ENCODE measurements at regions not wholly inside any gene's neighbourhood (a gene's known extent, or its start where the extent isn't known, plus 50 kb on each side); places are given as distances from the start of the nearest gene placed in this dataset.

DNA sequence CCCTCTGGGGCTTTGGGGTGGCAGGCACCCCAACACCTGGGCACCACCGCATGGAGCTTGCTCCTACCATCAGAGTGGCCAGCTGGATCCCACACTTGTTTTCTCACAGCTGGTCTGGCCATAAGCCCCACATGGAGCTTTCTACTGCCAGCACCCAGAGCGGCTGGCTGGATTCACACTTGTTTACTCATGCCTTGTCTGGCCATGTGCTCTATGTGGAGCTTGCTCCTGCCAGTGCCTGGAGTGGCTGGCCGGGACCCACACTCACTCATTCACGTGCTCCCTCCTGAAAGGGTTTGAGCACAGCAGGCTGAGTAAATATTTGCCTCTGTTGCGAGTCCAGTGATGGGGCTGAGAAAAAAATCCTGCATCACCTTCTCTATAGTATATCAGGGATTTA, 487.0 kb downstream of the CD109 start:
- in situ Hi-C loops (cut with HindIII; ENCODE audit: extremely low pct_ligation_motif_present, low pct_unique_long_range_greater_than_20kb), result no loop called here
- Histone ChIP-seq H3K4me1 (ENCODE audit: insufficient read depth, low read length) (0 out of 2 replicates have a peak, but pooled peaks cover 11% of the 10 kb centered on the region), H4K20me1 (ENCODE audit: insufficient read depth, low read length) (no peaks in the 10 kb centered on the region), H3K9ac (ENCODE audit: insufficient read depth, low read depth, low read length) (no peak overlapping the region), H3K4me3 (replicated peaks in 1 of 3; ENCODE audit: insufficient read depth in 1 of 3, low read depth in 2 of 3, low read length in 3 of 3) (no peak overlapping the region), H3K27ac (ENCODE audit: extremely low read length, insufficient read depth, low read length) (no peak overlapping the region), H3K27me3 (ENCODE audit: control insufficient read depth in 1 of 2, insufficient read depth in 2 of 2, low read length in 2 of 2) (no peaks in the 10 kb centered on the region), H3K9me3 (ENCODE audit: low read length) (no peaks in the 10 kb centered on the region), H3K36me3 (replicated peaks in 1 of 2; ENCODE audit: control insufficient read depth in 1 of 2, insufficient read depth in 2 of 2, low read length in 2 of 2) (no peaks in the 10 kb centered on the region), H3K79me2 (ENCODE audit: insufficient read depth, low read length) (no peaks in the 10 kb centered on the region), H3K4me2 (ENCODE audit: low read depth, low read length) (no peak overlapping the region), H2AFZ (ENCODE audit: low read length) (no peak overlapping the region)
- WGBS (ENCODE audit: low lambda C conversion rate), result 0% methylated on average over 4 of the region's 5 CpGs
- ChIA-PET POLR2A (no interaction called here), CTCF (ENCODE audit: low intra/inter-chr PET ratio, low total read pairs) (no interaction called here)
- intact Hi-C loops (cut with micrococcal nuclease; ENCODE audit: unreplicated experiment), result no loop called here
- BruUV-seq (replicated peaks), result no TSS peak
- peak; percentile 31 for DNase-seq (ENCODE audit: low spot score)
- FAIRE-seq, result no peak
- ATAC-seq, result peak; percentile 91
- TF ChIP-seq ZNF441 (CRISPR knock-in tag; IDR thresholded peaks at IDR 0.05; ENCODE audit: borderline replicate concordance), result no peak
- 0 out of 2 replicates have a peak, but pooled peaks have one; percentile 19 for TF ChIP-seq ZNF263 (CRISPR knock-in tag; IDR thresholded peaks at IDR 0.05)
- no peak for TF ChIP-seq SMYD3 (CRISPR knock-in tag; IDR thresholded peaks at IDR 0.05)
- TF ChIP-seq SALL1 (CRISPR knock-in tag; IDR thresholded peaks at IDR 0.05), result peak; percentile 35; the same call in 1 of the 2 replicates
- TF ChIP-seq ZNF160 (CRISPR knock-in tag; IDR thresholded peaks at IDR 0.05), result no peak
- no peak for TF ChIP-seq DNMT1 (CRISPR knock-in tag; IDR thresholded peaks at IDR 0.05)
- peak; percentile 54 for TF ChIP-seq FOXA3 (CRISPR knock-in tag; IDR thresholded peaks at IDR 0.05)
- no peak for TF ChIP-seq MAFG (CRISPR knock-in tag; IDR thresholded peaks at IDR 0.05)
- no peak for TF ChIP-seq NR2F2 (IDR thresholded peaks at IDR 0.05; ENCODE audit: borderline replicate concordance, low read depth)
- 0 out of 2 replicates have a peak, but pooled peaks have one; percentile 51 for TF ChIP-seq TFE3 (CRISPR knock-in tag; IDR thresholded peaks at IDR 0.05)
- TF ChIP-seq, protein P1, sequence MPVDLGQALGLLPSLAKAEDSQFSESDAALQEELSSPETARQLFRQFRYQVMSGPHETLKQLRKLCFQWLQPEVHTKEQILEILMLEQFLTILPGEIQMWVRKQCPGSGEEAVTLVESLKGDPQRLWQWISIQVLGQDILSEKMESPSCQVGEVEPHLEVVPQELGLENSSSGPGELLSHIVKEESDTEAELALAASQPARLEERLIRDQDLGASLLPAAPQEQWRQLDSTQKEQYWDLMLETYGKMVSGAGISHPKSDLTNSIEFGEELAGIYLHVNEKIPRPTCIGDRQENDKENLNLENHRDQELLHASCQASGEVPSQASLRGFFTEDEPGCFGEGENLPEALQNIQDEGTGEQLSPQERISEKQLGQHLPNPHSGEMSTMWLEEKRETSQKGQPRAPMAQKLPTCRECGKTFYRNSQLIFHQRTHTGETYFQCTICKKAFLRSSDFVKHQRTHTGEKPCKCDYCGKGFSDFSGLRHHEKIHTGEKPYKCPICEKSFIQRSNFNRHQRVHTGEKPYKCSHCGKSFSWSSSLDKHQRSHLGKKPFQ (CRISPR knock-in tag; IDR thresholded peaks at IDR 0.05; ENCODE audit: insufficient replicate concordance), result peak; percentile 45
- no peak for TF ChIP-seq ZNF775 (CRISPR knock-in tag; IDR thresholded peaks at IDR 0.05; ENCODE audit: borderline replicate concordance)
- TF ChIP-seq SOX13 (IDR thresholded peaks at IDR 0.05), result no peak
- TF ChIP-seq SOX13 (CRISPR knock-in tag; conservative IDR thresholded peaks at IDR 0.05 in 1 of 2, IDR thresholded peaks at IDR 0.05 in 1 of 2), result 0 out of 4 replicates have a peak, but pooled peaks of 1 of the 2 experiments have one; percentile 7
- no peak for TF ChIP-seq FOXA1 (IDR thresholded peaks at IDR 0.05)
- TF ChIP-seq FOXA1 (CRISPR knock-in tag; IDR thresholded peaks at IDR 0.05), result peak; percentile 36; the same call in 1 of the 2 replicates
- no peak for TF ChIP-seq ZSCAN12 (CRISPR knock-in tag; IDR thresholded peaks at IDR 0.05)
- 0 out of 2 replicates have a peak, but pooled peaks have one; percentile 38 for TF ChIP-seq SOX5 (CRISPR knock-in tag; IDR thresholded peaks at IDR 0.05; ENCODE audit: borderline replicate concordance)
- no peak for TF ChIP-seq SKIL (CRISPR knock-in tag; IDR thresholded peaks at IDR 0.05; ENCODE audit: borderline replicate concordance)
- no peak for TF ChIP-seq HDAC2 (CRISPR knock-in tag; IDR thresholded peaks at IDR 0.05)
- TF ChIP-seq ZBTB14 (CRISPR knock-in tag; IDR thresholded peaks at IDR 0.05), result no peak
- TF ChIP-seq KLF9 (CRISPR knock-in tag; IDR thresholded peaks at IDR 0.05; ENCODE audit: low read depth), result no peak

Measured in HepG2 (cell line).